ENCODE measurements at regions not wholly inside any gene's neighbourhood (a gene's known extent, or its start where the extent isn't known, plus 50 kb on each side); places are given as distances from the start of the nearest gene placed in this dataset.
"Not testable (repeated sequence)": the region's sequence is repeated elsewhere in the genome, so short reads cannot be mapped to it uniquely, and the experiment has no call there.

DNA sequence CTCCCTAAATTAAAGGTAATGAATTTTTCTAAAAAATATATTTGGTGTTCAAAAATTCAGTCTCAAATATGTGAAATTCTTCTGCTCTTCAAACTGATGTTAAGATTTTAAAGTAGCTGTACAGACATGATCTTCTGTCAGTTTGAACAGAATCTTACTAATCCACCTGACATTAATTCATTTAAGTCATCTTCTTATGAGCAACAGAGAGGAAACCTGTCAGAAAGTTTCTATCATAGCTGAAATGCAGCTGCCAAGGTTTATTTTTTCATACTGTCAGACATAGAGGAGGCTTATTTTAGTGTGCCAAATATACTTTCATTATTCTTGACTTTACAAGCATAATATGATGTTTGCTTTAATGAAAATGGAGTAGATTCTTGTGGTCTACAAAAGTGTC, 686.6 kb upstream of the MIS18BP1 start:
- Histone ChIP-seq H3K27me3 (ENCODE audit: insufficient read depth, poor library complexity, severe bottlenecking) (no peaks in the 10 kb centered on the region), H3K4me3 (replicated peaks; ENCODE audit: insufficient read depth, low read length) (no peak overlapping the region), H3K27ac (replicated peaks) (no peak overlapping the region)
- TF ChIP-seq, protein P1, sequence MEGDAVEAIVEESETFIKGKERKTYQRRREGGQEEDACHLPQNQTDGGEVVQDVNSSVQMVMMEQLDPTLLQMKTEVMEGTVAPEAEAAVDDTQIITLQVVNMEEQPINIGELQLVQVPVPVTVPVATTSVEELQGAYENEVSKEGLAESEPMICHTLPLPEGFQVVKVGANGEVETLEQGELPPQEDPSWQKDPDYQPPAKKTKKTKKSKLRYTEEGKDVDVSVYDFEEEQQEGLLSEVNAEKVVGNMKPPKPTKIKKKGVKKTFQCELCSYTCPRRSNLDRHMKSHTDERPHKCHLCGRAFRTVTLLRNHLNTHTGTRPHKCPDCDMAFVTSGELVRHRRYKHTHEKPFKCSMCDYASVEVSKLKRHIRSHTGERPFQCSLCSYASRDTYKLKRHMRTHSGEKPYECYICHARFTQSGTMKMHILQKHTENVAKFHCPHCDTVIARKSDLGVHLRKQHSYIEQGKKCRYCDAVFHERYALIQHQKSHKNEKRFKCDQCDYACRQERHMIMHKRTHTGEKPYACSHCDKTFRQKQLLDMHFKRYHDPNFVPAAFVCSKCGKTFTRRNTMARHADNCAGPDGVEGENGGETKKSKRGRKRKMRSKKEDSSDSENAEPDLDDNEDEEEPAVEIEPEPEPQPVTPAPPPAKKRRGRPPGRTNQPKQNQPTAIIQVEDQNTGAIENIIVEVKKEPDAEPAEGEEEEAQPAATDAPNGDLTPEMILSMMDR (IDR thresholded peaks at IDR 0.05; ENCODE audit: insufficient read depth, low read length) = no peak
- TF ChIP-seq GABPA (IDR thresholded peaks at IDR 0.05; ENCODE audit: low read depth) = no peak
- TF ChIP-seq POLR2AphosphoS5 (IDR thresholded peaks at IDR 0.05; ENCODE audit: low read depth) = no peak
- no peak for TF ChIP-seq REST (IDR thresholded peaks at IDR 0.05; ENCODE audit: insufficient replicate concordance, low read depth)
- no peak for TF ChIP-seq SPI1 (IDR thresholded peaks at IDR 0.05; ENCODE audit: borderline replicate concordance, low read depth)
- DNase-seq (ENCODE audit: low read depth in 1 of 2, low spot score in 1 of 2) = no peak

- H3K27ac ChIP-seq (replicated peaks); H3K27me3 ChIP-seq (ENCODE audit: insufficient read depth, poor library complexity, severe bottlenecking); DNase-seq (ENCODE audit: low read depth in 1 of 2, low spot score in 1 of 2); H3K4me3 ChIP-seq (replicated peaks; ENCODE audit: insufficient read depth, low read length): not testable (repeated sequence)
Observed at GRCh38 chr14:45919995-45920394, 667.0 kb upstream of the MIS18BP1 start.

GRCh38 chr14:45916340-45916953, 663.4 kb upstream of the MIS18BP1 start:
- TF ChIP-seq, protein P1 (IDR thresholded peaks at IDR 0.05; ENCODE audit: insufficient read depth, low read length) = no peak
- no peak for TF ChIP-seq SPI1 (IDR thresholded peaks at IDR 0.05; ENCODE audit: borderline replicate concordance, low read depth)
- TF ChIP-seq GABPA (IDR thresholded peaks at IDR 0.05; ENCODE audit: low read depth) = no peak
- TF ChIP-seq REST (IDR thresholded peaks at IDR 0.05; ENCODE audit: insufficient replicate concordance, low read depth) = no peak
- no peak for TF ChIP-seq POLR2AphosphoS5 (IDR thresholded peaks at IDR 0.05; ENCODE audit: low read depth)
- DNase-seq (ENCODE audit: low read depth in 1 of 2, low spot score in 1 of 2) = no peak
- no peak overlapping the region for H3K4me3 ChIP-seq (replicated peaks; ENCODE audit: insufficient read depth, low read length)
- no peak overlapping the region for H3K27ac ChIP-seq (replicated peaks)
- no peaks in the 10 kb centered on the region for H3K27me3 ChIP-seq (ENCODE audit: insufficient read depth, poor library complexity, severe bottlenecking)

GRCh38 chr14:45907782-45908181, 654.8 kb upstream of the MIS18BP1 start:
- DNase-seq (ENCODE audit: low read depth in 1 of 2, low spot score in 1 of 2) = no peak
- Histone ChIP-seq H3K4me3 (replicated peaks; ENCODE audit: insufficient read depth, low read length) (no peak overlapping the region), H3K27ac (replicated peaks) (no peak overlapping the region), H3K27me3 (ENCODE audit: insufficient read depth, poor library complexity, severe bottlenecking) (no peaks in the 10 kb centered on the region)
- TF ChIP-seq, protein P1 (IDR thresholded peaks at IDR 0.05; ENCODE audit: insufficient read depth, low read length) = no peak
- TF ChIP-seq GABPA (IDR thresholded peaks at IDR 0.05; ENCODE audit: low read depth) (no peak), SPI1 (IDR thresholded peaks at IDR 0.05; ENCODE audit: borderline replicate concordance, low read depth) (no peak), REST (IDR thresholded peaks at IDR 0.05; ENCODE audit: insufficient replicate concordance, low read depth) (no peak), POLR2AphosphoS5 (IDR thresholded peaks at IDR 0.05; ENCODE audit: low read depth) (no peak)

All from HL-60 (cell line).